ENCODE measurements at regions not wholly inside any gene's neighbourhood (a gene's known extent, or its start where the extent isn't known, plus 50 kb on each side); places are given as distances from the start of the nearest gene placed in this dataset.

DNA sequence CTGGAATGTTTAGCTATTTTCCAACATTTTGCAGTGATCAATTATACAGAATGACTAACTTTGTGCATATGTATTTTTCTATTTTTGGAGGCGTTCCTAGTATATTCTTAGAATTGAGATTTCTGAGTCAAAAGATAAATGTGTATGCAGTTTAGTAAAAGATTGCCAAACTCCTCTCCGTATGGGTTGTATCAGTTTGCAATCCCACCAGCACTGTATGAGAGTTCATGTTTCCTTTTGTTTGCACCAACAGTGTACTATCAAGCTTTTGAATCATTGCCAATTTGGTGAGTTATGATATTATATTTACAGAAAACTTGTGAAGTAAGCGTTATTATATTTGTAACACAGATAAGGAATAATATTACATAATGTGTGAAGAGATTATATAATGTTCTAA, 658.7 kb downstream of the JRKL start:
- TF ChIP-seq, protein P1, sequence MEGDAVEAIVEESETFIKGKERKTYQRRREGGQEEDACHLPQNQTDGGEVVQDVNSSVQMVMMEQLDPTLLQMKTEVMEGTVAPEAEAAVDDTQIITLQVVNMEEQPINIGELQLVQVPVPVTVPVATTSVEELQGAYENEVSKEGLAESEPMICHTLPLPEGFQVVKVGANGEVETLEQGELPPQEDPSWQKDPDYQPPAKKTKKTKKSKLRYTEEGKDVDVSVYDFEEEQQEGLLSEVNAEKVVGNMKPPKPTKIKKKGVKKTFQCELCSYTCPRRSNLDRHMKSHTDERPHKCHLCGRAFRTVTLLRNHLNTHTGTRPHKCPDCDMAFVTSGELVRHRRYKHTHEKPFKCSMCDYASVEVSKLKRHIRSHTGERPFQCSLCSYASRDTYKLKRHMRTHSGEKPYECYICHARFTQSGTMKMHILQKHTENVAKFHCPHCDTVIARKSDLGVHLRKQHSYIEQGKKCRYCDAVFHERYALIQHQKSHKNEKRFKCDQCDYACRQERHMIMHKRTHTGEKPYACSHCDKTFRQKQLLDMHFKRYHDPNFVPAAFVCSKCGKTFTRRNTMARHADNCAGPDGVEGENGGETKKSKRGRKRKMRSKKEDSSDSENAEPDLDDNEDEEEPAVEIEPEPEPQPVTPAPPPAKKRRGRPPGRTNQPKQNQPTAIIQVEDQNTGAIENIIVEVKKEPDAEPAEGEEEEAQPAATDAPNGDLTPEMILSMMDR (IDR thresholded peaks at IDR 0.05), result no peak
- TF ChIP-seq POLR2AphosphoS5 (IDR thresholded peaks at IDR 0.05), result no peak
- no peak for TF ChIP-seq POLR2A (IDR thresholded peaks at IDR 0.05)

Data from breast epithelium (tissue), 3 donors.